ENCODE measurements at regions not wholly inside any gene's neighbourhood (a gene's known extent, or its start where the extent isn't known, plus 50 kb on each side); places are given as distances from the start of the nearest gene placed in this dataset.

DNA sequence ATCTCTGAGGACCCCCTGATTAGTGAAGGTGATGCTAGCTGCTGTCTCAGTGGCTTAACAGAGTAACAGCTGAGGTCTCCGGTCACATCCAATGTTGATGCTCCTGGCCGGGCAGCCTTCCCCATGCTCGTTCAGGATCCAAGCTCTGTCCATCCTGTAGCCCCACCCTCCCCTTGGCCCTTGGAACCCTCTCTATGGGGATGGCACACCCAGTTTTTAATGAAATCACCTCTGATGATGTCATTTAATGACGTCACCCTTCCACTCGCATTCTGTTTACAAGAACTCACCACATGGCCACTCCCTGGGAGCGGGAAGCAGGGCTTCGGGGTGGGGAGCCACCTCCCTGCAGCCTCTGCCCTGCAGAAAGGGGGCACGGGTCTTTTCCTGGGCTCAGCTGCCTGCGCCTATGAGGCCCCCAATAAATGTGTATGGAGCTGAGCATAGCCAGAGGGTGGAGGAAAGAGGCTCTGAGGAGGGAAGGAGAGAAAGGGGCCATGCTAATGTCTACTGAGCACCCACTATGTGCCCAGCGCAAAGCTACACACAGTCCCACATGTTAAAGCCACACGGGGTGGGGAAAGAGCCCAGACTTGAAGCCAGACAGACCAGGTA is 95.5 kb downstream of the OAT start:
- no peak for TF ChIP-seq EP300 (IDR thresholded peaks at IDR 0.05)
- TF ChIP-seq, protein P1, sequence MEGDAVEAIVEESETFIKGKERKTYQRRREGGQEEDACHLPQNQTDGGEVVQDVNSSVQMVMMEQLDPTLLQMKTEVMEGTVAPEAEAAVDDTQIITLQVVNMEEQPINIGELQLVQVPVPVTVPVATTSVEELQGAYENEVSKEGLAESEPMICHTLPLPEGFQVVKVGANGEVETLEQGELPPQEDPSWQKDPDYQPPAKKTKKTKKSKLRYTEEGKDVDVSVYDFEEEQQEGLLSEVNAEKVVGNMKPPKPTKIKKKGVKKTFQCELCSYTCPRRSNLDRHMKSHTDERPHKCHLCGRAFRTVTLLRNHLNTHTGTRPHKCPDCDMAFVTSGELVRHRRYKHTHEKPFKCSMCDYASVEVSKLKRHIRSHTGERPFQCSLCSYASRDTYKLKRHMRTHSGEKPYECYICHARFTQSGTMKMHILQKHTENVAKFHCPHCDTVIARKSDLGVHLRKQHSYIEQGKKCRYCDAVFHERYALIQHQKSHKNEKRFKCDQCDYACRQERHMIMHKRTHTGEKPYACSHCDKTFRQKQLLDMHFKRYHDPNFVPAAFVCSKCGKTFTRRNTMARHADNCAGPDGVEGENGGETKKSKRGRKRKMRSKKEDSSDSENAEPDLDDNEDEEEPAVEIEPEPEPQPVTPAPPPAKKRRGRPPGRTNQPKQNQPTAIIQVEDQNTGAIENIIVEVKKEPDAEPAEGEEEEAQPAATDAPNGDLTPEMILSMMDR (IDR thresholded peaks at IDR 0.05): no peak
- TF ChIP-seq POLR2AphosphoS5 (IDR thresholded peaks at IDR 0.05): no peak
- TF ChIP-seq POLR2A (IDR thresholded peaks at IDR 0.05): no peak
- DNase-seq: peak; percentile 47
- Histone ChIP-seq H3K27ac (no peak overlapping the region), H3K4me1 (no peaks in the 10 kb centered on the region), H3K36me3 (no peaks in the 10 kb centered on the region), H3K27me3 (no peaks in the 10 kb centered on the region), H3K9me3 (no peaks in the 10 kb centered on the region), H3K4me3 (no peak overlapping the region)
- 41 to 69% methylated on average over 11 of the region's 11 CpGs for WGBS, 2 donors
- intact Hi-C loops (cut with DNase I): no loop called here

DNA sequence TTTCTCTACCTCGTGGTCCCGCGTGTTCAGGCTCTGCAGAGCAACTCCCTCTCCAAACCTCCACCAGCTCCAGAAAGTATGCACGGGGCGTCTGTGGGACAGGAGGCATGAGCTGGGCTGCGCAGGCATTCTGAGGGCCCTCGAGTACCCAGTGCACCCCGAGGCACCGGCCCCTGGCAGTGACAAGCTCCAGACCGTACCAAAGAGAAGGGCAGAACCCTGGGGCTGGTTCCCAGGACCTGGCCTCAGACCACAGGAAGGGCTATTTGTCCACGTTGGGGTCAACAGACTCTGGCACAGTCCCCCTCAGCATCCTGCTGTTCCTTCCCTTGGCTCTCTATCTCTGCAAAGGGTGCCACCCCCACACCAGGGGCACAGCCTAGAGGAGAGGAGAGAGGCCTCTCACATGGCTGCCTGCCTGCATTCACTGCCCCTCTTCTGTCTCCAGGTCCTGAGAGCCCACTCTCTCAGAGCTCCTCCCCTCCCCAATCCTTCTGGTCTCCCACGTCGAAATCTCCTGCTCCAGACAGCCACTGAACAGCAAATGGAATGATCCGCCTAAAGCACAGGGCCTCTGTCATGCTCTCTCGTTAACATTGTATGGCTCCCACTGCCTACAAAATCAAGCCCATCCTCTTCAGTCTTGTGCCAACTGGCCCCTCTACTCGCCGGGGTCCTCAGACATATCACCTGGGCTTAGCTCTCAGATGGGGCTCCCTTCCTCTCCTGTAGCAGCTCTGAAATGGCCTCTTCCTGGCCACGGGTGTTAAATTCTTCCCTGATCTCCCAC is 96.3 kb downstream of the OAT start:
- intact Hi-C loops (cut with DNase I): no loop called here

GRCh38 chr10:124321433-124322089 is 97.2 kb downstream of the OAT start:
- H3K27ac ChIP-seq: no peak overlapping the region
- peak; percentile 29 for DNase-seq
- intact Hi-C loops (cut with DNase I): no loop called here
- TF ChIP-seq POLR2AphosphoS5 (IDR thresholded peaks at IDR 0.05): no peak
- TF ChIP-seq EP300 (IDR thresholded peaks at IDR 0.05): no peak
- TF ChIP-seq, protein P1 (IDR thresholded peaks at IDR 0.05): no peak
- TF ChIP-seq POLR2A (IDR thresholded peaks at IDR 0.05): no peak
- no peaks in the 10 kb centered on the region for H3K27me3 ChIP-seq
- no peaks in the 10 kb centered on the region for H3K4me1 ChIP-seq
- no peaks in the 10 kb centered on the region for H3K9me3 ChIP-seq
- 90 to 94% methylated on average over 19 of the region's 19 CpGs for WGBS, 2 donors
- no peaks in the 10 kb centered on the region for H3K36me3 ChIP-seq
- H3K4me3 ChIP-seq: no peak overlapping the region

More for the DNA sequence above, 96.3 kb downstream of the OAT start:
- H3K27ac ChIP-seq: no peak overlapping the region
- H3K27me3 ChIP-seq: no peaks in the 10 kb centered on the region
- peak; percentile 47 for DNase-seq
- no peak overlapping the region for H3K4me3 ChIP-seq
- no peaks in the 10 kb centered on the region for H3K36me3 ChIP-seq
- WGBS, 2 donors: 74 to 82% methylated on average over 18 of the region's 18 CpGs
- TF ChIP-seq POLR2A (IDR thresholded peaks at IDR 0.05): no peak
- no peak for TF ChIP-seq EP300 (IDR thresholded peaks at IDR 0.05)
- no peak for TF ChIP-seq POLR2AphosphoS5 (IDR thresholded peaks at IDR 0.05)
- TF ChIP-seq, protein P1 (IDR thresholded peaks at IDR 0.05): no peak
- H3K4me1 ChIP-seq: no peaks in the 10 kb centered on the region
- H3K9me3 ChIP-seq: no peaks in the 10 kb centered on the region

DNA sequence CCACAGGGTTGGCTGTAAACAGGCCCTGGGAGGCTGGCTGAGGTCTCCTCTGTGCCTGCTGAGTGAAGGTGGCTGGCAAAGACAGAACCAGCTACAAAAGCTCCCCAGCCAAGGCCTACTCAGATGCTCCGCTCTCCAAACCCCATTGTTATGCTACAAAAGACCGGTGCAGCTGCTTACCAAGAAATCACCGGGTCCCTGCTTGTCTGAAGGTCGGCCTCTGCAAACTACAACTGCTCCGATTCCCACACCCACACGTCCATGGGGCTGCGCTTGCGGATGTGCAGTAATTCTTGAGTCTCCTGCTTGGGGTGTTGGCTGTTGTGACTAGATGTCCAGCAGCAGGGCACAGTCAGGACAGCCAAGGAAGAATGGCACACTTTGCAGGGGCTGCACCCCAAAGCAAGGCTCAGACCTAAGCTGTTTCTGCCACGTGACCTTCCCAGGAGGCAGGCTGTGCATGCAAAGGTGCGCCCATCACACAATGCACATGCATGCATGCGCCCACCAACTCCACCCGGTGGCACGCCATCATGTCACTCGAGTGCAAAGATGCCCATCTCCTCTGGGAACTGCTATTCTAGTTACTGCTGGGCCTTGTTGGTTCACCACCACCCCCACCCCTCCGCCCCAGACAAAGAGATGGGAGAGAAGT is 97.8 kb downstream of the OAT start:
- 88 to 92% methylated on average over 15 of the region's 15 CpGs for WGBS, 2 donors
- intact Hi-C loops (cut with DNase I): no loop called here
- Histone ChIP-seq H3K4me1 (no peaks in the 10 kb centered on the region), H3K9me3 (no peaks in the 10 kb centered on the region), H3K27ac (no peak overlapping the region), H3K27me3 (no peaks in the 10 kb centered on the region), H3K4me3 (no peak overlapping the region), H3K36me3 (no peaks in the 10 kb centered on the region)
- peak; percentile 19 for DNase-seq
- TF ChIP-seq POLR2A (IDR thresholded peaks at IDR 0.05) (no peak), EP300 (IDR thresholded peaks at IDR 0.05) (no peak), POLR2AphosphoS5 (IDR thresholded peaks at IDR 0.05) (no peak)
- TF ChIP-seq, protein P1 (IDR thresholded peaks at IDR 0.05): no peak

All from sigmoid colon (tissue), 6 donors.